MM.1S (cell line): ENCODE measurements at regions not wholly inside any gene's neighbourhood (a gene's known extent, or its start where the extent isn't known, plus 50 kb on each side); places are given as distances from the start of the nearest gene placed in this dataset.

Experiments
- DNase-seq: peaks from one replicate; pipeline ENCODE4 v3.0.0-alpha.2; 2015
- H2AFZ ChIP-seq: fragments of 300-600 bp; sonication (generic); 2 replicates; pipeline ENCODE4 v1.6.0; 2016; ENCODE audit warnings: antibody characterized with exemption, low read length
- H3F3A ChIP-seq: fragments of 300-600 bp; sonication (generic); 2 replicates; pipeline ENCODE4 v1.6.1; 2016; ENCODE audit warnings: mild to moderate bottlenecking, antibody characterized with exemption, low read length, moderate library complexity, mixed read lengths; ENCODE audit not compliant: insufficient read depth
- H3K27ac ChIP-seq: fragments of 300-600 bp; sonication (generic); 2 replicates; pipeline ENCODE4 v1.5.1; 2016; ENCODE audit warnings: mild to moderate bottlenecking, low read length
- H3K27me3 ChIP-seq: fragments of 300-600 bp; sonication (generic); replicated peaks from 2 replicates; pipeline ENCODE4 v1.6.0; 2016; ENCODE audit warnings: low read length; ENCODE audit not compliant: insufficient read depth
- H3K36me3 ChIP-seq: fragments of 300-600 bp; sonication (generic); replicated peaks from 2 replicates; pipeline ENCODE4 v1.6.1; 2016; ENCODE audit warnings: mild to moderate bottlenecking, low read length, mixed read lengths; ENCODE audit not compliant: insufficient read depth
- H3K4me1 ChIP-seq: fragments of 300-600 bp; sonication (generic); 2 replicates; pipeline ENCODE4 v1.6.1; 2016; ENCODE audit warnings: low read length, mixed read lengths
- H3K4me2 ChIP-seq: fragments of 300-600 bp; sonication (generic); 2 replicates; pipeline ENCODE4 v1.6.0; 2016; ENCODE audit warnings: low read depth, low read length
- H3K4me3 ChIP-seq: fragments of 300-600 bp; sonication (generic); 2 replicates; pipeline ENCODE4 v1.5.1; 2016; ENCODE audit warnings: low read length, mixed read lengths
- H3K79me2 ChIP-seq: fragments of 300-600 bp; sonication (generic); 2 replicates; pipeline ENCODE4 v1.6.1; 2016; ENCODE audit warnings: mixed run types, low read length, mixed read lengths
- H3K9ac ChIP-seq: fragments of 300-600 bp; sonication (generic); 2 replicates; pipeline ENCODE4 v1.6.1; 2016; ENCODE audit warnings: low read length, mixed read lengths
- H3K9me2 ChIP-seq: fragments of 300-600 bp; sonication (generic); replicated peaks from 2 replicates; pipeline ENCODE4 v1.6.1; 2016; ENCODE audit warnings: mild to moderate bottlenecking, low read length, mixed read lengths; ENCODE audit not compliant: insufficient read depth
- H3K9me3 ChIP-seq: fragments of 300-600 bp; sonication (generic); replicated peaks from 2 replicates; pipeline ENCODE4 v1.6.1; 2016; ENCODE audit warnings: mild to moderate bottlenecking, low read length, mixed read lengths; ENCODE audit not compliant: insufficient read depth
- H4K20me1 ChIP-seq: fragments of 300-600 bp; sonication (generic); 2 replicates; pipeline ENCODE4 v1.6.1; 2016; ENCODE audit warnings: mild to moderate bottlenecking, low read length, moderate library complexity, mixed read lengths; ENCODE audit not compliant: insufficient read depth
- CTCF ChIP-seq: fragments of 300-600 bp; sonication (generic); IDR thresholded peaks from 2 replicates; pipeline ENCODE4 v1.5.1; 2016; ENCODE audit warnings: antibody characterized with exemption, low read length, mixed read lengths
- EZH2 ChIP-seq: fragments of 300-600 bp; sonication (generic); optimal IDR thresholded peaks from 2 replicates; pipeline ENCODE3; 2017; ENCODE audit warnings: low read depth, mild to moderate bottlenecking, antibody characterized with exemption, low read length, mixed read lengths
- EZH2phosphoT487 ChIP-seq: fragments of 300-600 bp; sonication (generic); IDR thresholded peaks from 2 replicates; pipeline ENCODE4 v1.6.1; 2018; ENCODE audit warnings: antibody characterized with exemption, low read length

GRCh38 chr10:130804281-130804680 is 507.2 kb downstream of the TCERG1L start:
- no peak for TF ChIP-seq EZH2
- TF ChIP-seq CTCF: no peak
- TF ChIP-seq EZH2phosphoT487: no peak
- H3K27ac ChIP-seq: no peak overlapping the region
- no peak overlapping the region for H3K4me3 ChIP-seq
- H3F3A ChIP-seq: no peaks in the 10 kb centered on the region
- no peak overlapping the region for H3K9ac ChIP-seq
- no peak for DNase-seq
- H3K4me2 ChIP-seq: no peak overlapping the region
- H4K20me1 ChIP-seq: no peaks in the 10 kb centered on the region
- no peaks in the 10 kb centered on the region for H3K36me3 ChIP-seq
- H3K79me2 ChIP-seq: no peaks in the 10 kb centered on the region
- no peaks in the 10 kb centered on the region for H3K9me2 ChIP-seq
- H3K9me3 ChIP-seq: no peaks in the 10 kb centered on the region
- no peaks in the 10 kb centered on the region for H3K4me1 ChIP-seq
- no peak overlapping the region for H2AFZ ChIP-seq
- H3K27me3 ChIP-seq: 0 out of 2 replicates have a peak, but pooled peaks cover 3% of the 10 kb centered on the region

GRCh38 chr10:130804778-130805634 is 506.5 kb downstream of the TCERG1L start:
- Histone ChIP-seq H3K27ac (no peak overlapping the region), H3K9ac (no peak overlapping the region), H3K79me2 (no peaks in the 10 kb centered on the region), H3K4me2 (no peak overlapping the region), H3K27me3 (0 out of 2 replicates have a peak, but pooled peaks cover 3% of the 10 kb centered on the region), H3K4me3 (no peak overlapping the region), H4K20me1 (no peaks in the 10 kb centered on the region), H2AFZ (no peak overlapping the region), H3K36me3 (no peaks in the 10 kb centered on the region), H3K4me1 (no peaks in the 10 kb centered on the region), H3F3A (no peaks in the 10 kb centered on the region), H3K9me3 (no peaks in the 10 kb centered on the region), H3K9me2 (no peaks in the 10 kb centered on the region)
- no peak for DNase-seq
- TF ChIP-seq EZH2 (no peak), EZH2phosphoT487 (no peak), CTCF (no peak)

- H2AFZ ChIP-seq: no peak overlapping the region
- H3K79me2 ChIP-seq: no peaks in the 10 kb centered on the region
- no peaks in the 10 kb centered on the region for H3F3A ChIP-seq
- H3K4me2 ChIP-seq: no peak overlapping the region
- no peak overlapping the region for H3K27ac ChIP-seq
- H3K9me3 ChIP-seq: no peaks in the 10 kb centered on the region
- H3K4me3 ChIP-seq: no peak overlapping the region
- no peaks in the 10 kb centered on the region for H3K4me1 ChIP-seq
- H4K20me1 ChIP-seq: no peaks in the 10 kb centered on the region
- H3K27me3 ChIP-seq: 0 out of 2 replicates have a peak, but pooled peaks cover 3% of the 10 kb centered on the region
- TF ChIP-seq CTCF: no peak
- H3K9ac ChIP-seq: no peak overlapping the region
- DNase-seq: no peak
- H3K36me3 ChIP-seq: no peaks in the 10 kb centered on the region
- no peaks in the 10 kb centered on the region for H3K9me2 ChIP-seq
Observed at GRCh38 chr10:130805635-130806030, 505.9 kb downstream of the TCERG1L start.
